ENCODE measurements at regions not wholly inside any gene's neighbourhood (a gene's known extent, or its start where the extent isn't known, plus 50 kb on each side); places are given as distances from the start of the nearest gene placed in this dataset.
"Not testable (repeated sequence)": the region's sequence is repeated elsewhere in the genome, so short reads cannot be mapped to it uniquely, and the experiment has no call there.

GRCh38 chr5:135172718-135173117 is 138.7 kb upstream of the PITX1 start:
- WGBS, 2 donors, result 58 to 61% methylated on average over 2 of the region's 2 CpGs
- no peaks in the 10 kb centered on the region for H3K4me1 ChIP-seq
- no peak for DNase-seq (ENCODE audit: low spot score in 2 of 2)

GRCh38 chr5:135171336-135171735 is 137.3 kb upstream of the PITX1 start:
- Histone ChIP-seq H3K27me3 (peaks cover 0 to 9% of the 10 kb centered on the region in 2 donors), H3K36me3 (no peaks in the 10 kb centered on the region), H3K9me3 (no peaks in the 10 kb centered on the region), H3K4me1 (no peaks in the 10 kb centered on the region), H3K27ac (no peak overlapping the region), H3K4me3 (no peak overlapping the region)
- TF ChIP-seq, protein P1, sequence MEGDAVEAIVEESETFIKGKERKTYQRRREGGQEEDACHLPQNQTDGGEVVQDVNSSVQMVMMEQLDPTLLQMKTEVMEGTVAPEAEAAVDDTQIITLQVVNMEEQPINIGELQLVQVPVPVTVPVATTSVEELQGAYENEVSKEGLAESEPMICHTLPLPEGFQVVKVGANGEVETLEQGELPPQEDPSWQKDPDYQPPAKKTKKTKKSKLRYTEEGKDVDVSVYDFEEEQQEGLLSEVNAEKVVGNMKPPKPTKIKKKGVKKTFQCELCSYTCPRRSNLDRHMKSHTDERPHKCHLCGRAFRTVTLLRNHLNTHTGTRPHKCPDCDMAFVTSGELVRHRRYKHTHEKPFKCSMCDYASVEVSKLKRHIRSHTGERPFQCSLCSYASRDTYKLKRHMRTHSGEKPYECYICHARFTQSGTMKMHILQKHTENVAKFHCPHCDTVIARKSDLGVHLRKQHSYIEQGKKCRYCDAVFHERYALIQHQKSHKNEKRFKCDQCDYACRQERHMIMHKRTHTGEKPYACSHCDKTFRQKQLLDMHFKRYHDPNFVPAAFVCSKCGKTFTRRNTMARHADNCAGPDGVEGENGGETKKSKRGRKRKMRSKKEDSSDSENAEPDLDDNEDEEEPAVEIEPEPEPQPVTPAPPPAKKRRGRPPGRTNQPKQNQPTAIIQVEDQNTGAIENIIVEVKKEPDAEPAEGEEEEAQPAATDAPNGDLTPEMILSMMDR (IDR thresholded peaks at IDR 0.05), result no peak
- TF ChIP-seq POLR2A (IDR thresholded peaks at IDR 0.05), result no peak
- no peak for TF ChIP-seq EP300 (IDR thresholded peaks at IDR 0.05)
- DNase-seq (ENCODE audit: low spot score in 2 of 2), result no peak
- WGBS, 2 donors, result 89 to 91% methylated on average over 1 of the region's 1 CpG

More at GRCh38 chr5:135172718-135173117, 138.7 kb upstream of the PITX1 start:
- Histone ChIP-seq H3K9me3 (no peaks in the 10 kb centered on the region), H3K27me3 (peaks cover 0 to 9% of the 10 kb centered on the region in 2 donors), H3K4me3 (no peak overlapping the region), H3K36me3 (no peaks in the 10 kb centered on the region), H3K27ac (no peak overlapping the region)
- TF ChIP-seq, protein P1 (IDR thresholded peaks at IDR 0.05), result no peak
- TF ChIP-seq POLR2A (IDR thresholded peaks at IDR 0.05) (no peak), EP300 (IDR thresholded peaks at IDR 0.05) (no peak)

DNA sequence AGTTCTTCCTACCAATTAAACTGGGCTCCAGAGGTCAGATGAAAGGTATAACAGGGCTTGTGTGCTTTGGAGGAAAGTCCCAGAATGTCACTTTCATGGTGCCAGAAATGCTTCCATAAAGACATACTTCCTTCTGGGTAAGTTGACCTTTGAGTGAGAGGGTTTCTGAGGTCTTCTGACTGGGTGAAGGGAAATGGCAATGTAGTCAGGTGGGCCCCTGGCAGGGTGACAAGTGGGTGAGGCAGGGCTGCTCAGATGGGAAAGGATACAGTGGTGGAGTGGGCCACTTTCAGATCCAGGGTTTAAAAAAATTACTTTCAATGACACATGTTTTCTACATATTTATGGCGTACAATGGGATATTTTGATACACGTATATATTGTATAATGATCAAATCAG is 136.5 kb upstream of the PITX1 start:
- Histone ChIP-seq H3K27me3 (peaks cover 0 to 9% of the 10 kb centered on the region in 2 donors), H3K9me3 (no peaks in the 10 kb centered on the region), H3K4me1 (no peaks in the 10 kb centered on the region), H3K36me3 (no peaks in the 10 kb centered on the region), H3K27ac (no peak overlapping the region), H3K4me3 (no peak overlapping the region)
- DNase-seq (ENCODE audit: low spot score in 2 of 2), result no peak
- TF ChIP-seq POLR2A (IDR thresholded peaks at IDR 0.05) (no peak), EP300 (IDR thresholded peaks at IDR 0.05) (no peak)
- TF ChIP-seq, protein P1 (IDR thresholded peaks at IDR 0.05), result no peak
- WGBS, 2 donors, result 88 to 95% methylated on average over 2 of the region's 2 CpGs

- no peak for TF ChIP-seq EP300 (IDR thresholded peaks at IDR 0.05)
- TF ChIP-seq, protein P1 (IDR thresholded peaks at IDR 0.05), result no peak
- no peak for TF ChIP-seq POLR2A (IDR thresholded peaks at IDR 0.05)
- DNase-seq (ENCODE audit: low spot score in 2 of 2), result no peak
- Histone ChIP-seq H3K4me3 (no peak overlapping the region), H3K27me3 (peaks cover 0 to 9% of the 10 kb centered on the region in 2 donors), H3K4me1 (no peaks in the 10 kb centered on the region), H3K36me3 (no peaks in the 10 kb centered on the region), H3K9me3 (no peaks in the 10 kb centered on the region), H3K27ac (no peak overlapping the region)
- WGBS, 2 donors, result 35 to 41% methylated on average over 2 of the region's 2 CpGs
Measured at GRCh38 chr5:135169753-135170152, 135.7 kb upstream of the PITX1 start.

- H3K4me1 ChIP-seq, result no peaks in the 10 kb centered on the region
- H3K4me3 ChIP-seq, result no peak overlapping the region
- TF ChIP-seq POLR2A (IDR thresholded peaks at IDR 0.05) (no peak), EP300 (IDR thresholded peaks at IDR 0.05) (no peak)
- TF ChIP-seq, protein P1 (IDR thresholded peaks at IDR 0.05), result no peak
- DNase-seq (ENCODE audit: low spot score in 2 of 2), result no peak
- peaks cover 0 to 9% of the 10 kb centered on the region in 2 donors for H3K27me3 ChIP-seq
- no peak overlapping the region for H3K27ac ChIP-seq
- WGBS, 2 donors, result 64 to 68% methylated on average over 4 of the region's 4 CpGs
- H3K9me3 ChIP-seq, result no peaks in the 10 kb centered on the region
- no peaks in the 10 kb centered on the region for H3K36me3 ChIP-seq
Measured at GRCh38 chr5:135167634-135168033, 133.6 kb upstream of the PITX1 start.

DNA sequence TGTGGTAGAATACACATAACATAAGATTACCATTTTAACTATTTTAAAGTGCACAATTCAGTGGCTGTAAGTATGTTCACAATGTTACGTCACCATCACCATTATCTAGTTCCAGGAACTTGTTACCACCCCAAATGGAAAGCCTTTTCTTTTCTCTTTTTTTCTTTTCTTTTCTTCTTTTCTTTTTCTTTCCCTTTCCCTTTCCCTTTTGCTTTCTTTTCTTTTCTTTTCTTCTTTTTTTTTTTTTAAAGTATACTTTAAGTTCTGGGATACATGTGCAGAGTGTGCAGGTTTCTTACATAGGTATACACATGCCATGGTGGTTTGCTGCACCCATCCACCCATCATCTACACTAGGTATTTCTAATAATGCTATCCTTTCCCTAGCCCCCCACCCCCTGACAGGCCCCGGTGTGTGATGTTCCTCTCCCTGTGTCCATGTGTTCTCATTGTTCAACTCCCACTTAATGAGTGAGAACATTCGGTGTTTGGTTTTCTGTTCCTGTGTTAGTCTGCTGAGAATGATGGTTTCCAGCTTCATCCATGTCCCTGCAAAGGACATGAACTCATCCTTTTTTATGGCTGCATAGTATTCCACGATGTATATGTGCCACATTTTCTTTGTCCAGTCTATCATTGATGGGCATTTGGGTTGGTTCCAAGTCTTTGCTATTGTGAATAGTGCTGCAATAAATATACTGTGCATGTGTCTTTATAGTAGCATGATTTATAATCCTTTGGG is 131.0 kb upstream of the PITX1 start:
- not testable (repeated sequence) for H3K27me3 ChIP-seq; H3K4me1 ChIP-seq; H3K36me3 ChIP-seq; DNase-seq (ENCODE audit: low spot score in 2 of 2); H3K9me3 ChIP-seq; H3K4me3 ChIP-seq; H3K27ac ChIP-seq
- WGBS, 2 donors, result 75 to 77% methylated on average over 4 of the region's 4 CpGs
